ENCODE measurements at regions not wholly inside any gene's neighbourhood (a gene's known extent, or its start where the extent isn't known, plus 50 kb on each side); places are given as distances from the start of the nearest gene placed in this dataset.
"Not testable (repeated sequence)": the region's sequence is repeated elsewhere in the genome, so short reads cannot be mapped to it uniquely, and the experiment has no call there.

DNA sequence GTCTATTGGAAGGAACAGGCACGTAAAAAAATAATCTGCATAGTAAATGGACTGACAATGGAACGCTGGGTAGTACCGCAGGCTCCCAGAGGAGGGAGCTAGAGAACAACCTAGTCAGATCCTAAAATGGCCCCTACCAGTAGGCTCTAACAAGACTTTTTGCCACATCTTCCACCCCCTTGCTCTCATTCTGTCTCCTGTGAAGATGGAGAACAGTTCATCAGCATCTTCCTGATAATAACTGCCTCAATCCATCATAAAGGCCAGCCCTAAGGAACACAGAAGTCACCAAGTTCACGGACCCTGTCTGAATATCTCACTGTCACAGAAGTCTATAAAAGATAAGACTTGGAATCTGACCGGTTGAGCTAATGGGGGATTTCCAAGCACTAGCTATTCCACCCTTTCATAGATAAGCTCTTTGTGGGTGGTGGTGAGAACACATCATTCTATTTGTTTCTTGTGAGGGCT, 133.4 kb downstream of the SLC1A3 start:
- no peak for DNase-seq

DNA sequence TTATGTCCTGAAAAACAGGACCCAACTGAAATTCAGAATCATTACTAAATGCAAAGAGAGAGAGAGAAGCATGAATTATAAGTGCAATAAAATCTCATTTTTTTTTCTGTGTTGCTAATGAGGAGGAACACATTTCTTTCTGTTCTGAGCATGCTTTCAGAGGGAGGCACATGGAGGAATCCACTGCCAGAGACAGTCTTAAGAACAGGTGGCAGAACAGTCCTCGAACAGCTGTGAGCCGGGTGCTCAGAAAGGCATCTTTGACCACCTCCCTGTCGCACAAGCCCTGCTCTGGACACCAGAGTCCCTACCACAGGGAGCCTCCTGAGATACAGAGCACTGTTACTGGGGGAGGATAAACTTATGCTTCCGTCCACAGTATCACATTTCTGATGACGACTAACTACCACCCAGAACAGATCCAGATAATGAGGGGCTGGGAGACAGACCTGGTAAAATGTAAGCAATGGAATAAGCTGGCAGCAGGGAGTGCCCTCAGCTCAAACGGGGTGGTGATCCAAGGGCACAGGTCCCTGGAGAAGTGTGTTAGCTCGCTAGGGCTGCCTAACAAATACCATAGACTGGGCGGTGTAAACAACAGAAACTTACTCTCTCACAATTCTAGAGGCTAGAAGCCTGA, 134.0 kb downstream of the SLC1A3 start:
- no peak for DNase-seq

DNA sequence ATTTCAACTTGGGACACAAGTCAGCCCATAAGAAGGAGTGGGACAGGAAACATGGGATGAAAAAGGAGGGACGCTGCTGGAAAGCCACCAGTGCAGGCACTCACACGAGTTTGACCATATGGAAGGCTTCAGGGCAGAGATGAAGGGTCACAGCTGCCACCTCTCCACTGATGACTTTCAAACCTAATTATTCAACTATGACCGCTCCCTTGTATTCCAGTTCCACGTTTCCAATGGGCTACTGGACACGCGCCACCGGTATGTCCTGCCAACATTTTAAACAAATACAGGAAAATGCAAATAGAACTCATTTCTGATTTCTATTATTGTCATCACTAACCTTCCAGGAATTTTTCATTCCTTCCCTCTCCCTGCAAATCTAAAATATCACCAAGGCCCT, 134.7 kb downstream of the SLC1A3 start:
- no peak for DNase-seq

DNA sequence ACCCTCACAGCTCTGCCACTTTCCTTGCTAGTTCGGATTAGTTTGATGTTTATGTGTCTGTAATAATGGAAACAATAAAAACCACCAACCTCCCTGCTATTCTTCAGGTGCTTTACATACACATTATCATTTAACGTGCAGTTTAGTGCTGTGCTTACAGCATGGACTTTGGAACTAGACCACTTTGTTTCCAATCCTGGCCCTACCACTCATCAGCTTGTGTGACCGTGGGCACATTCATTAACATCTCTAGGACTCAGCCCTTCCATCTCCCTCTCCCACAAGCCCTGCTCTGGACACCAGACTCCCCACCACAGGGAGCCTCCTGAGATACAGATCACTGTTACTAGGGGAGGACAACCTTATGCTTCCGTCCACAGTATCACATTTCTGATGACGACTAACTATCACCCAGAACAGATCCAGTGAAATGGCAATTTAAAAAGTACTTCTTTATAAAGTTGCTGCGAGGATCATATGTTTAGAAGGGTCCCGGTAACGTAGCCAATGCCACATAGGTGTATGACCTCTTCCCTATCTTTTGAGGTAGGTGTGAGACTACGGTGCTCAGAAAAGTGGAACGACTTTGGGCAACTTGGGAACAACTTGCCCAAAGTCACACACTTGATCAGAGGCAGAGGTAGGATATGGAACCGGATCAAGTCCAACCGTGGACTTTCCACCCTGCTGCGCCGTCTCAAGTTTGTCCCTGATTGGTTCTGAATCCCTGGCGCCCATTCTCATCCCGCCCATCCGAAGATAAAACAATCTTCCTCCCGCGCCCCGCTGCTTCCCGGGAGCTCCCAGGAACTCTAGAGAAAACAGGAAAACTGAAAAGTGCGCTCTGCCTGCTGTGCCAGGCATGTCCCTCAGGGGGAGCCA, 132.4 kb upstream of the NIPBL start:
- DNase-seq: peak; percentile 65

DNA sequence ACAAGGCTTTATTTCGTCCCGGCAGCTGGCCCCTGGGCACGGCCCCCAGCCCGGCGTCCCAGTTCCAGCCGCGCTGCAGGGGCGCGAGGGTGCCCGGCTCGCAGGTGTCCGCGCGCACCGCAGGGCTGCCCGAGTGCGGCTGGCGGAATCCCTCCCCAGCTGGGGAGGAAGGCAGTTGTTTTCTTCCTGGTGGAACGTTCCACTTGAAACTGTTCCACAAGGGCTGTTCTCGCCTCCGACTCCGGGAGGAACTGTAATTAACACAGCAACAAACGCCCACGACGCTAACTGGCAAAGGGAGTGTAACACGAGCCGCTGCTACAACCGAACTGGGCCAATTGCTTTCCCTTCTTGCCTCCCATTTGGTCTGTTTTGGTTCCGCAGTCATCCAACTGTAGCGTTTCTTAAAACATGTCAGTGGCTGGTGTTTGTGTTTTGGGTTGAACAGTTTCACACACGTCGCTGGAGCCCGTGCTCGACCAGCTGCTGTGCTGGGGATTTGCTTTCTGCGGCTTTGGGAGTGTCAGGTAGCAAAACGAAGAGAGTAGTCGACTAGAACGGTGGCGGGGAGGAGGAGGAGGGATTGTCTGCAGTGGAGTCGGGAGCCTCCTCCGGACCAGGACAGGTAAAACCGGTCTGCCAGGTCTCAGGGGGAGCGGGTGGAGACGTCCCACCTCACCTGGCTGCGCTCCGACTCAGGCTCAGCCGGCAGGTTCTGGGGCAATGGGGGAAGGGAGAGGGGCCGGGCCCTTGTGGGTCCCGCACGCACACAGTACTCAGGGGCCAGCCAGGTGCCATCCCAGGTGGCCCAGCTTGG, 131.6 kb upstream of the NIPBL start:
- DNase-seq: peak; percentile 59

DNA sequence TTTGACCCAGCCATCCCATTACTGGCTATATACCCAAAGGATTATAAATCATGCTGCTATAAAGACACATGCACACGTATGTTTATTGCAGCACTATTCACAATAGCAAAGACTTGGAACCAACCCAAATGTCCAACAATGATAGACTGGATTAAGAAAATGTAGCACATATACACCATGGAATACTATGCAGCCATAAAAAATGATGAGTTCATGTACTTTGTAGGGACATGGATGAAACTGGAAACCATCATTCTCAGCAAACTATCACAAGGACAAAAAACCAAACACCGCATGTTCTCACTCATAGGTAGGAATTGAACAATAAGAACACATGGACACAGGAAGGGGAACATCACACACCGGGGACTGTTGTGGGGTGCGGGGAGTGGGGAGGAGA, 128.8 kb upstream of the NIPBL start:
- not testable (repeated sequence) for DNase-seq

DNA sequence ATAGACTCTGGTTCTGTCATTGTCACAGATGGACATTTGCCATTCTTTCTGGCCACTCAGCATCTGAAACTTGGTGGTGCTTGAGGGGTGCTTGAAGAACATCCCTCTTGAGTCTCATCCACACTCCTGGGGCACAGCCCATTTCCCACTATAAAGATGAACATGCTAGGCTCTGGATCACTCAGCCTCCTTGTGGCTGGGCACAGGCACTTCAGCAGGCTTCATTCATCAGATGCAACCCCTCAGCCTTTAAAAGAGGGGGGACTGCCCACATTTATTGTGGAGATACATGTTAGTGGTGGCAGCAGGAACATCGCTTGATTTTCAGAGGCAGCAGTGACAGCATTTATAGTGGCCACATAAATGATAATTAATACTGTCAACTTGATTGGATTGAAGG, 124.7 kb upstream of the NIPBL start:
- no peak for DNase-seq

DNA sequence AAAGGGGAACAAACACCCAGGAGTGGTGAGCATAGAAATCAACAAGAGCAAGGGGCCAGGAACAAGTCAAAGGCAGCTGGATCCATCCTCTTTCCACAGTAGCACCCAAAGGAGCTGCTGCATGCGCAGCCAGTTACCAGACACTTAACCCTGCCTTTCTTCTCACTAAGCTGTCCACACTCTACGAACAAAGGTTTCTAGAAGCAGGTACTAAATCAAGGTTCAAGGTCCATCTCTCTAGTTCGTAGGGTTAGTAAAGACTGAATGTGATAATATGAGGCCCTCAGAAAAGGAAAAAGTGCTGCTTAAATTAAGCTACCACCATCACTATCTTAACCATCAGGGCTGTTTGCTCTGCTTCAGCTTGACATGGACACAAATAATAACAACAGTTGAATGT, 121.2 kb upstream of the NIPBL start:
- DNase-seq: no peak

DNA sequence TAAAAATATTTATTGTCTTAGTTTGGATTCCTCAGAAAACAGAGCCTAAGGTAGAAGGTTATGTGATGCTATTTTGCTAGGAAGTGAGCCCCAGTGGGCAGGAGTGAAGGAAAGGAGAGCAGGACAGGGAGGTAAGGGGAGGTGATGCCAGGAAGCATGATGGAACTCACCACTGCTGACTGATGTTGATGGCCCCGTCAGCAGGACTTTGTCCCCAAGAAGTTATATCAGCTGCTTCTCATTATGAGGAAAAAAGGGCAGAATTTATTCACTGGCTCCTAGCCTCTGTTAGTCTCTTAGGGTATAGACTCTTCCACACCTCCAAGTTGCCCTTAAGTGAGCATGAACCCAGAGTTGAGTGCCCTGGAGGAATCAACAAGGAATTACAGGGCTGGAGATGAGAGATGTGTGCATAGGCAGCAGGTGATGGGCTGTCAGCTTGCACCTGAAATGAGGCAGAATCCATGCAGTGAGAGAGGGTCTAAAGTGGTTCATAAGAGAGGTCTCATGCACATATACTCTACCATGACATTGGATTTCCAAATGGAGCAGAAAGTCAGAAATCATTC, 120.6 kb upstream of the NIPBL start:
- DNase-seq: no peak

DNA sequence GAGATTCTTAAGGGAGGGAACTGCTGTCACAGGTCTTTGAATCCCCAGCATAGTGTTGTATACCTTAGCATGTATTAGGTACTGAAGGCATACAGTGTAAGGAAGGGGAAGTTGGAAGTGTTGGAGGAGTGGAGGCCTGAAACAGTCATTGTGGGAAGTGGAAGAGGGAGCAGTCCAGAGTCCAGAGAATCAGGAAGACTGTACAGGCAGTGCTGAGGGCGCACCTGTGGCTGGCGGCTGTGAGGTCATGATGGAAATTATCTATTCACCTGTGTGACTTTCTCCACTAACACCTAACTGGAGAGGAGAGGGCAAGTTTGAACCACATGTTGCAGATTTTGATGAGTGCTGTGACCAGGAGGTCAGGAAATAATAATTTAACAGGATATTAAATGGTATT, 119.7 kb upstream of the NIPBL start:
- no peak for DNase-seq

DNA sequence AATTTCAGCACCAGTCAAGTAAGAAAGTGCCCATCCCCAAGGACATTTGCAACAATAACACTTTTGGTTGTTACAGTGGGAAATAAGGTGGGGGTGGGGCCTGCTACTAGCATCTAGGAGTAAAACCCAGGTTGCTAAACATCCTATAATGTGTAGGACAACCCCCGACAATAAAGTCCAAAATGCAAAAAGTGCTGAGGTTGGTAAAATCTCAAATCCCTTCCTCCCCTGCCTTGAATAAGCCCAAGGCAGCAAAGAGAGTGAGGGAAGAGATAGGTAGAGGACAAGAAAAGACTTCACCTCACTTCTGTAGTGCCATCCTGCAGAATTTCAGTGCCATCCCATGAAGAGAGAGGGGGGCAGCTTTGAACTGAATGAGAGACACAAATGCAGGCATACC, 117.5 kb upstream of the NIPBL start:
- no peak for DNase-seq

DNA sequence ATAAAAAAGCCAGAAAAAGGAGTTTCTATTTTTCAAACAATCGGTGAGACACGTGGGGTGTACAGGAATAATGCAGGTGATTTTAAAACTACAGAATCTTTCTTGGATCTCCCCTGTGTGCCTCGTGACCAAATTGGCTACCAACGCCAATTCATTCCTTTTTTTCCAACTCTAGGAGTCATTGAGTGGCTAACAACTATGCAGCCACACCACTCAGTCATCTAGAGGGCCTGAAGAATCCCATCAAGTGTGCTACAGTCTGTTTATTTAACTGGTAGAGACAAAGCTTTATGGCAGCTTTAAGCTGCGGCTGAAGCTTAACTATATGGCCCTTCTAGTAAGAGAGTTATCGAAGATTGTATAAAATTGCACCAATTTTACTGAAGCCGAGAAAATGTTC, 113.1 kb upstream of the NIPBL start:
- DNase-seq: no peak

DNA sequence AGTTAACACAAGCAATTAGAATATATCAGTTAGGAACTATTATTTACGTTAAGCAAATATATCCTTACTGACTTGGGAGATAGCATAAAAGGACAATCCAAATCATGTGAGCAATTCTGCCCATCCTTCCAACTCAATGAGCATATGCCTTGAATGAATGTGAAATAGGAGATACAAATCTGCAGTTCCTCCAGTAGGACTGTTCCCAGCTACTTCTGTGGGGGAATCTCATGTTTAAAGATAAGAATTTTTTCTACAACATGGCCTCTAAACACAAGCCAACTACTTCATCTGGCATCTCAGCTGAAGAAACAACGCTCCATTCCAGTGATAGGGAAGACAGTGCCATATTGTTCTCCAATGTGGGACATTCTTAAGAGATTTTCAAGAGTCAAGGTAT, 110.7 kb upstream of the NIPBL start:
- DNase-seq: no peak

DNA sequence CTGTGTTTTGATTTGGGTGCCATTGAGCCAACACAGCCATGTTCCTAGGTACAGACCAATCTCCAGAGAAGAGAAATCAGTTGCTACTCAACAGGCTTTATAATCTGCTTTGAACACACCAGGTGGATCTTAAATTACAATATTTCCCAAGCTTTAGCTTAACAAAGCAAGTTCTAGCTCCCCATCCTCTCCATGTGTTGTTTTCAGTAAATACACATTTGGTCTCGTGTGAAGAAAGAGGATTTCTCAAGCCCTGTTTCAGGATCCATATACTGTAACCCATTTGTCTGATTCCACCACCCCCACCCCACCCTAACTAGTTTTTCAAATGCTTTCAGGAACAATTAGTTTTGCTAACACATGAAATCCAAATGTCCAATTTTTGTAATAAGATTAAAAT, 109.6 kb upstream of the NIPBL start:
- no peak for DNase-seq

DNA sequence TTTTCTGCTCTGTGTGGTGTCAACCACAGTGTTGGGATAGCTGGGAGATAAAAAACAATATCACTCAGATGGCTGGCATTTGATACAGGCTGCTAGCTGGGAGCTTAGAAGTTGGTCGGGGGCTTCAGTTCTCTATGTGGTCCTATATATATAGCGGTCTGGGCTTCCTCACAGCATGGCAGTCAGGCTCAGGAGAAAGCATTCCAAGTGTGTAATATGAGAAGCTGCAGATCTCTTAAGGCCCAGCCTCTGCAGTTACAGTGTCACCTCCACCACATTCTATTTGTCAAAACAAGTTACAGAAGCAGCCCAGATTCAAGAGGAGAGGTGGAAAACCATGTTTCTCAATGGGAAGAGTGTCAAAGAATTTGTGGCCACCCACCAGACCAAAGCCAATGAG, 108.1 kb upstream of the NIPBL start:
- DNase-seq: no peak

DNA sequence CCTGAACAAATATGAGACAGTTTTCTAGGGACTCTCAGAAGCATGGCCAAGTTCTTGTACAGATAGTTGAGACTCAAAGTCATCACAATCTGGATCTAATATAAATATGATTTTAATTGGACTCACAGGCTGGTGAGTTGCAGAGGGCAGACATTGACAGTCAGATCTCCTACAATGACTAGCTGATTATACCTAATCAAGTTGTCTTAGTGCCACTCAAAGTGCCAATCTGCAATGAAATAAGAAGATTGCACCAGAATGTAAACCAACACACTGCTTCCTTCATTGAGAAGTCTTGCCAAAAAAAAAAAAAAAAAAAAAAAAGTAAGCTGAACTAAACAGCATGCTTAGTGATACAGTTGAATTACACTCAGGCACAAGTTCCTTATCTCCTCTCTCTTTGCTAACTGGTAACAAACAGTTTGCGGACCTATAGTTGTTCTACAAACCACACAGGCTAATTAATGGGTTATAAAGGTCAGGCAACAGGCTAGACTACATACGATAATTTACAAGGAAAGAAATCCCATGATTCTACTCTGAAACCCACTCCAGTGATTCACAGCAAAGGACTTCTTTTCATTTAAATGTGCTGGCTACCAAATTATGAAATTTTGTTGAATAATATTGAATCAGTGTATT, 107.3 kb upstream of the NIPBL start:
- no peak for DNase-seq

DNA sequence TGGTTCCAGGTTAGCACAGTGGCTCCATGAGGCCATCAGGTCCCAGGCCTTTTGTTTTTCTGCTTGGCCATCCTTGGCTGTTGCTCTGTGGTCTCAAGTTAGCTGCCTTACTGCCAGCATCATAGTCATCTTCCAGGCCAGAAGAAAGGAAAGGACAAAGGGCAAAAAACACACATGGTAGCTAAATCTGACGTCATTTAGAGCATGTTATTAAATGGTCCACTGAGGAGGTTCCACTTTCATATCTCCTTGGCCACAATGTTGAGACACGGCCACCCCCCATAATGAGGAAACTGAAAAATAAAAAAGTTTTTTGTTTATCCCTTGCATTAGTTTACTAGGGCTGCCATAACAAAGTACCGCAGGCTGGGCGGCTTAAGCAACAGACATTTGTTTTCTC, 106.4 kb upstream of the NIPBL start:
- DNase-seq: no peak

DNA sequence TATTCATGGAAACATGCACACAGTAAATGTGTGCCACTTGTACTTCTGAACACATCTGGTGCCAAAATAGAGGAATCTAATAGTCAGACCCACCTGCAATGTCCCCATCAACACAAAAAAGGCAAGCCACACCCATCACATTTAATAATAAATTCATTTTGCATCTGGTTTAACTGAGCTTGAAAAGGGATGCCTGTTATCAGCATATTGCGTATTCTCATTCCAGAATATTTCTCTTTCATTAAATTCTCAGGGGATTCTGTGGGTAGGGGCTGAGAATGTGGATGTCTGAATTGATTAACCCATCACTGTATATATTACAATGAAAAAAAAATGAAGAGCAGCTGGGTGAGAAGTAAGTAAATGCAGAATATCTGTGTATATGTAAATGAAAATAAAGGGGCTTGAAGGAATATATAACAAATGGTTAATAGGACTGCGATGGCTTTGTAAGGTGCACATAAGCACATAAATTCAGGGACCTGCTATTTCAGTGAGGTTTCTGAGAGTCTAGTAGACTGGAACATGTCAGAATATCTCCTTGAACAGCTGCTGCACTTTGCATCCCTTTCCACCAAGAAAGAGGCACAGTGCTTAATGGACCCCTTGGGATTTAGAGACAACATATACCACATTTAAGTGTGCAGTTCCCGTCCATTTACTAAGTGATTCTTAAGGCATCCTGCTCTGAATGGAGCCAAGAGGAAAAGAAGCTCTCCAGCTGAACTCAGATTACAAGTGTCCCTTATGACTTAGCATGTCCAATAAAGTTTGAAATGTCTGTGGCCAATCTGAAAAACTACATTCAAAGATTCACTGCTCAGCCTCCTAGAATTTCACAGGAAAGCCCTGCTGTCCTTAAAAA, 104.1 kb upstream of the NIPBL start:
- peak; percentile 27 for DNase-seq

DNA sequence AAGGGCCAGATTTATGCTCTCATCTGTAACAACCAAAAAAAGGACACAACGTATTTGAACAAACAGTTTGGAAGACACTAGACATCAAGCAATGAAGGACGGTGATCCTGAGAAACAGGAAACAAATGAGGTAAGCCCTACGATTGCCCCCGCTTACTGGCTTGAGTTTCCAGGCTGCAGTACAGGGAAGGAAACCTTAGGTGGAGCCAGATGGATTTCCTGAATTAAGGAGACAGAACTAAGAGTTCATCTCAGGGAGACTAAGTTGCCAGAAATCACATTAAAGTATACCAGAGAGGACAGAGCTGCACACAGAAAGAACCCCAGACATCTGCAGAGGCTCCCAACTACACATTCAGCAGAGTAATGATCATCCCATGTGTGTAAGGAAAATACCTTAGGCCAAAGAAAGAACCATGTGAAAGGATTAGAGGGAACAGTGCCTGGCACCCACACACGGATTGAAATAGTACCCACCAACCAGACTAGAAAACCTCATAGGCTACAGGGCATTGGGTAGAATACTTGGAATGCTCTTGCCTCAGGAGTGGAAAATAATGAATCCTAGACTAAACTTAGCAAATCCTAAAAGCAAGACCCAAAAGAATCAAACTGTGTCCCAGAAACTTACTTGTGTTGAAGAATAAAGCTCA, 99.3 kb upstream of the NIPBL start:
- peak; percentile 2 for DNase-seq

DNA sequence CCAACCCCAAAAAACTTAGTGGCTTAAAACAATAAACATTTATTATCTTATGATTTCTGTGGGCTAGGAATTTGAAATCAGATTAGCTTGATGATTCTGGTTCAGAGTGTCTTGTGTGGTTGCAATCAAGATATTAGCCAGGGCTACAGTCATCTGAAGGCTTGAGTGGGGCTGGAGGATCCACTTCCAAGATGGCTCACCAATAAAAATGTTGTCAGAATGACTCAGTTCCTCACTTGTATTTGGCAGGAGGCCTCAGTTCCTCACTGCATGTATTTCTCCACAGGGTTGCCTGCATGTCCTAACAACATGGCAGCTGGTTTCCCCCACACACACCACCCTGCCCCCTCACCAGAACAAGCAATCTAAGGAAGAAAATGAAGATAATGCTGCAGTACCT, 98.2 kb upstream of the NIPBL start:
- DNase-seq: no peak

DNA sequence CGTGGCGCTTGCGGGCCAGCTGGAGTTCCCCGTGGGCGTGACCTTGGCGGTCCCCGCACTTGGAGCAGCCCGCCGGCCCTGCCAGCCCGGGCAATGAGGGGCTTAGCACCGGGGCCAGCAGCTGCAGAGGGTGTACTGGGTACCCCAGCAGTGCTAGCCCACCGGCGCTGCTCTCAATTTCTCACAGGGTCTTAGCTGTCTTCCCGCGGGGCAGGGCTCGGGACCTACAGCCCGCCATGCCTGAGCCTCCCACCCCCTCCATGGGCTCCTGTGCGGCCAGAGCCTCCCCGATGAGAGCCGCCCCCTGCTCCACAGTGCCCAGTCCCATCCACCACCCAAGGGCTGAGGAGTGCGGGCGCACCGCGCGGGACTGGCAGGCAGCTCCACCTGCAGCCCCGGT, 94.0 kb upstream of the NIPBL start:
- DNase-seq: not testable (repeated sequence)

Measured in NCI-H2171 (cell line).